HG03097 (cell line): ENCODE measurements at regions not wholly inside any gene's neighbourhood (a gene's known extent, or its start where the extent isn't known, plus 50 kb on each side); places are given as distances from the start of the nearest gene placed in this dataset.
"Not testable (repeated sequence)": the region's sequence is repeated elsewhere in the genome, so short reads cannot be mapped to it uniquely, and the experiment has no call there.

ENCODE experiments used
- ATAC-seq: cut with Tn5 transposase; IDR thresholded peaks from one replicate; pipeline ENCODE4 v1.9.1; 2021; ENCODE audit not compliant: unreplicated experiment, low FRiP score

DNA sequence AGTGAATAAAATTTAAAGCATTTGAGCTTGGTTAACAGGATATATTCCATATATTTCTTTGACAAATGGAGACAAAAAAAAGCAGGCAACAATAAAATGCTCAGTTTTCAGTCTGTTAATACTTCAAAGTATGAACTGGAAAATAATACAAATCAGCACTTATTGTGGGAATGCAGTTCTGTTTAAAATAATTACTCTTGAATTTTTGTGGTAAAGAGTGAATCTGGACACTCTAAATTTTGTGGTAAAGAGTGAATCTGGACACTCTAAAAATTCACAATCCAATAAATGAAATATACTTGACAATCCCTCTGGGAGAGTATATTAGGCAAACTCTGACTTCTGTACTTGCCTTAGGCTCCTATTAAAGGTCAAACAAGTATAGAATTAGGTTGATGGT is 141.9 kb upstream of the RASA1 start:
- no peak for ATAC-seq

GRCh38 chr5:87126869-87127268 is 140.8 kb upstream of the RASA1 start:
- no peak for ATAC-seq

DNA sequence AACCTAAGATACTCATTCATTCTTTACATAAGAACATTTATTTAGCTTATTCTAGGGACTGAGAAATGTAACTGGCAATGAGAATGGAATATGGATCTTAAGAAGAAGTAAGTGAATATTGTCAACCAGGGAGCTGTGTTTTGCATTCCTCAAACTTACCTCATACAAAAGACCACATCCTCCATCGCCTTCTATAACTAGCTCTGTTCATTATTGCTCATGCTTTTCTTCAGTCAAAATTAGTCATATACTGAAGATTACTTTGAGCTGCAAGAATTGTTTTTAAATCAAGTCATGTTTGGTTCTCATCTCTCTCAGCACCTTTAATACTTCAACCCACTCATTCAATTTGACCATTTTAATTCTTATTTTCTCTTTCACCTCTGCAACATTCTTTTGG is 140.3 kb upstream of the RASA1 start:
- ATAC-seq: no peak

DNA sequence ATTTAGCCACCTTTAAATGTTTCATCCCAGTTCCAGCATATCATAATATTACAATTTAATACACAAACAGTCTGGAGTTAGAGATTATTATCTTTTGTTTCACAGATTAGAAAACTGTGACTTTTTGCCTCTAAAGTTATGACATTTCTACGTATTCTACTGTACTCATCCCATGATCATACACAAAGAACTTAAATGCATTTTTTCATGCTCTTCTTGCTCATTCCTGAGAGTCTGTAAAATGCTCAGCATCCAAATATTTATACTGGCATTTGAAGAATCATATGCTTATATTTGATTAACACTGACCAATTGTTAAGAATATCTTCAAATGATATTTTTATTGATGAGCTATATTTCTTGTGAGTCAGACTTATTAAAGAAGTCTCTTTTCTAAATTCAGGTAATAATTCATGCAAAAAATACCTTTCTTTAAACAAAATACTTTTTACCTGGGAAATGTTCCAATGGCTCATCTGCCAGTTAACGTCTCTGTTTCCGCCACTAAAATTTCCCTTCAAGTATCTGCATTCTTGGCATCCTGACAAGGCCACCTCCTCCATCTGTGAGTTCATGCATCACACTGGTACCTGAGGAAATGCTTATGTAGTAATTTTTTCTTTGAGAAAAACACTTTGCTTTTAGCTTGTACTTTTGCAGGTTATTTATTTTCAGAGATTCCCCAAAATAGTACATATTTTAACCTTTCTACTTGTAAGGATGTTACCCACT is 139.6 kb upstream of the RASA1 start:
- ATAC-seq: no peak

DNA sequence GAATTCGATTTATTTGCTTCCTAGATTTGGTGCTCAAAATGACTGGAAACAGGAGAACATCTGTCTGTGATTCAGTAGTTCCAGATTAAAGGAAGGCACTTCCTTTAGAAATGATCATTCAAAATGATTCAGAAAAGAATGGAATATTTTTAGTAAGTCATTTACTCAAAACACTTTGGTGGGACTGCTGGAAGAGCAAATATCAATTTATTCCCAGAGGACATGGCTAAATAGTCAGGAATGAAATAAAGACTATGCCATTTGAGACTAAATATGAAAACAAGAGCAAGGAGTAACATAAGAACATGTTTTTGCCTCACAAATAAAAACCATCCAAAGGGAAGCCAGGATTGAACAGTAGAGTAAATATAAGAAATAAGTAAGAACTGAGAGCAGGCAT is 138.6 kb upstream of the RASA1 start:
- no peak for ATAC-seq

- ATAC-seq: no peak
Measured at GRCh38 chr5:87132696-87133095, 135.0 kb upstream of the RASA1 start.

GRCh38 chr5:87134513-87134912 is 133.2 kb upstream of the RASA1 start:
- ATAC-seq: not testable (repeated sequence)

GRCh38 chr5:87136096-87136495 is 131.6 kb upstream of the RASA1 start:
- ATAC-seq: no peak

GRCh38 chr5:87136733-87137132 is 130.9 kb upstream of the RASA1 start:
- ATAC-seq: no peak

DNA sequence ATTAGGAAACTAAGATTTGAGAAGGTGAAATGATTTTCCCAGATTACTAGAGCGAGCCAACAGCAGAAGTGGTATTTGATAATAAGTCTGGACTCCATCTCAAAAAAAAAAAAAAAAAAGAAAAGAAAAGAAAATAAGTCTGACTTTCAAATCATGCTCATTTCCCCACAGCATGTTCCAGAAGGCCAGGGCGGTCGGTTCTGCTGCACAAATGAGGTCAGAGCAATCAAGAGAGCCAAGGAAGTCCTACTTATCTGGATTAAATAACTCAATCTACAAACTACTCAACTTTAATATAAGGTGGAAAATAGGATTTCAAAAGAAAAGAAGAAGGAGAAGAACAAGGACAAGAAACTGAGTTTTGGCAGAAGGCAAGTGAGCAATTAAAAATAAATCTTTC is 130.4 kb upstream of the RASA1 start:
- ATAC-seq: no peak

- no peak for ATAC-seq
Measured at GRCh38 chr5:87138091-87138805, 129.4 kb upstream of the RASA1 start.

DNA sequence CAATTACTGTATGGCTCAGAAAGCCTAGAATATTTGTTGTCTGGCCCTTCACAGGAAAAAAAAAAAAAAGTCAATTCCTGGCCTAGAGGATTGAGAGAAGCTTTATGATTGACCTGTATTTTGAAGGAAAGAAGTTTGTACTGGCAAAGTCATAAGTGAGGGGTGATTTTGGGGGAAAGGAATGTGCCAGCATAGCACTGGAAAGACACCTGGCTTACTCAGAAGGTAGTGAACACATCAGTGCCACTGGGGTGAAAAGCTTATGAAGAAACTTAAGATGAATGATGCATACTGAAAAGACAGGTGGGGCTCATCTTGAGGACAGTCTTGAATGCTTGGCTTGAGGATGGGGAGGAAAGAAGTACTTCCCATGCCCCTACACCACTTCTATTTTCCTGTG is 127.9 kb upstream of the RASA1 start:
- ATAC-seq: no peak

DNA sequence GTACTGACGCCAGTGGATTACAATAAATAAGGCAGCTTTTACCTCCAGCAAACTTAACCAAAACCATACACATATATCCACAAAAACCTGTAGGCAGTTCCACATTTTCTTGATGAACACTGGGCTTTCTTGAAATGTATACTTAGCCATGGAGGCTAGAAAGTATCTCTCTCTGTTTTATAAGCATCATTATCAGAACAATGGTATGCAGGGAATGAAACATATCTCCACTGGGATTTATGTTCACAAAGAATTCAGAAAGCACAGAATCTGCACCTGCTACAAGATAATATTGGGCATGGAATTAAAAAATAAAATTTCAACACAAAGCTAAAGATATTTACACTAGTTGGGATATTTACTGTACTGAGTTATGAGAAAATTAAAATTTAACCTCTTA is 126.1 kb upstream of the RASA1 start:
- ATAC-seq: no peak

DNA sequence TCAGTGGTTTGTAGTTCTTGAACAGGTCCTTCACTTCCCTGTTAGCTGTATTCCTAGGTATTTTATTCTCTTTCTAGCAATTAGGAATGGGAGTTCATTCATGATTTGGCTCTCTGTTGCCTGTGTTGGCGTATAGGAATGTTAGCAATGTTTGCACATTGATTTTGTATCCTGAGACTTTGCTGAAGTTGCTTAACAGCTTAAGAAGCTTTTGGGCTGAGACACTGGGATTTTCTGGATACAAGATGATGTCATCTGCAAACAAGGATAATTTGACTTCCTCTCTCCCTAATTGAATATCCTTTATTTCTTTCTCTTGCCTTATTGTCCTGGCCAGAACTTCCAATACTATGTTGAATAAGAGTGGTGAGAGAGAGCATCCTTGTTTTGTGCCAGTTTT is 121.8 kb upstream of the RASA1 start:
- not testable (repeated sequence) for ATAC-seq

DNA sequence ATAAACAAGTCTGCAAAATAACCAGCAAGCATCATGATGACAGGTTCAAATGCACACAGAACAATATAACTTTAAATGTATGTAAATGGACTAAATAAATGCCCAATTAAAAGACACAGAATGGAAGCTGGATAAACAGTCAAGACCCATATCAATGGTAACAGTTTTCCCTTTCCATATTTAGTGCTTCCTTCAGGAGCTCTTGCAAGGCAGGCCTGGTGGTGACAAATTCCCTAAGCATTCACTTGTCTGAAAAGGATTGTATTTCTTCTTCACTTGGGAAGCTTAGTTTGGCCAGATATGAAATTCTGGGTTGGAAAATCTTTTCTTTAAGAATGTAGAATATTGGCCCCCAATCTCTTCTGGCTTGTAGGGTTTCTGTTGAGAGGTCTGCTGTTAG is 120.2 kb upstream of the RASA1 start:
- no peak for ATAC-seq

GRCh38 chr5:87150630-87151029 is 117.1 kb upstream of the RASA1 start:
- no peak for ATAC-seq

DNA sequence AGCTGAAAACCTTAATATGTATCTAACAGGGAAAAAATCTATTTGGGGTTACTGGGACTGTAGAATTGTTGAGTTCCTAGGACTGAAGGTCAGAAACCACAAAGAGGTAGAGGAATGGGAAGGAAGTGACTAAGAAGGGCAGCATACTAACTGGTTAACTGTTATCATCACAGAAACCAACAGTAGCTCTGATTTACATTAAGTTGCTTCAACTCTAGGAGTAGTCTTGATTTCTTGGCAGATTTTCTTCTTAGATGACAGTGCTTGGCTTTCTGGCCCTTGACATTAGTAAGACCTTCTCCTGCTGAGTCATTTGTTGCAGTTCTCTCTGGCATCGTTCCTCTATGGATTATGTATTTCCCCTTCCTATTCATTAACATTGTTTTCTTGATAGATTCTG is 116.1 kb upstream of the RASA1 start:
- ATAC-seq: no peak

DNA sequence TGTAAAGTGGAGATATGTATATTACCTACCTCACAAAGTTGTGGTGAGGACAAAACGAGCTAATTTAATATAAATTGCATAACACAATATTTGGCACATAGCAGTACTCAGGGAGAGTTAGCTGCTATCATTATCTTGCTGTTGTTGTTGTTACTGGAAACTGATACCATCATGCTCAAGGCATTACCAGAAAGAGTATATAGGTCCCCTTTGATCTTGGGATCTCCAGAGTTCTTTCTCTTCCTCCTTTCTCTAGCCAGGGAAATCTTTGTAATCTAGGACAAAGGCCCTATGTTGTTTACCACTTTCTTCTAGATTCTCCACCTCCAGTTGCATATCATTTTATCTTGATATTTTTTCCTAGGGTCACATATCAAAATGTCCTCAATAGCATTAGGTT is 114.8 kb upstream of the RASA1 start:
- no peak for ATAC-seq

- ATAC-seq: no peak
Measured at GRCh38 chr5:87154191-87154590, 113.5 kb upstream of the RASA1 start.

DNA sequence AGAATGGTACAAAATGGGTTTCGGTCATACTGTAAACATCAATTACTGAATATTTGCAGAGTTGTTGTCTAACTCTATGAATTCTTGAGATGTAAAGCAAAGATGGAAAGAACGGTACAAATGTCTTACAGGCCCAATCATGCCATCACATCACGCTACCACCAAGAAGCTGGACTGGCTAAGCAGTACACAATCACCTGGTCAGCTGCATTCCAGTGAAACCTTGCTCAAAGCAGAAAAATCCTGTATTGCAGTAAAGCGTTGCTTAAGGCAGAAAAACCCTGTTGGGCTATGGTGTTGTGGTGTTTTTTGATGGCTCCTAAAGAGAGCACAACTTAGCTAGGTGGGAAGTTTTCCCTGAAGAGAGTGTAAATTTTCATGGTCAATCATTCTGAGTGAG is 112.6 kb upstream of the RASA1 start:
- ATAC-seq: no peak

GRCh38 chr5:87156631-87157030 is 111.1 kb upstream of the RASA1 start:
- ATAC-seq: no peak

- ATAC-seq: no peak
Measured at GRCh38 chr5:87164409-87164808, 103.3 kb upstream of the RASA1 start.
